SKM-1 (cell line): ENCODE measurements at regions not wholly inside any gene's neighbourhood (a gene's known extent, or its start where the extent isn't known, plus 50 kb on each side); places are given as distances from the start of the nearest gene placed in this dataset.
A peak's percentile ranks its signal among the peaks of the same experiment; 100 is the strongest.
"Not testable (repeated sequence)": the region's sequence is repeated elsewhere in the genome, so short reads cannot be mapped to it uniquely, and the experiment has no call there.

ENCODE experiments used
- DNase-seq: peaks from one replicate; lab custom pipeline; 2025; ENCODE audit not compliant: unreplicated experiment; lab: John Stamatoyannopoulos, UW

DNA sequence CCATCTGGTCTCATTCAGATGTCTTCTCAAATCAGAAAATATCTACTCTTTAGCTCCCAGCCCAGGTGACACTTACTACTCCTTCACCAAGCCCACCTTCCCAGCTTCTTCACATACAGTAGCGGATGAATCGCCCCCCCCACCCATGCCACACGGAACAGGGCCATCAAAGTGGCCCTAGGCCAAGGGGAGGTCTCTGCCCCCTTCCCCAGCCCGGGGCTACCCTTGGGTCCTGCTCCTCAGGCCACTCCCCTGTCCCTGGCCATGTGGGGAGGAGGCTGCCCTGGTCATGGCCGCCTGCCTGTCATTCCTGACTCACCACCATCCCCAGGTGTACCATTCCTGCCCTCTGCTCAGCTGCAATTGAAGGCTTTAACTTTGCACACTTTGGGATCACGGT lies 142.8 kb downstream of the NECTIN1 start:
- DNase-seq, result no peak

DNA sequence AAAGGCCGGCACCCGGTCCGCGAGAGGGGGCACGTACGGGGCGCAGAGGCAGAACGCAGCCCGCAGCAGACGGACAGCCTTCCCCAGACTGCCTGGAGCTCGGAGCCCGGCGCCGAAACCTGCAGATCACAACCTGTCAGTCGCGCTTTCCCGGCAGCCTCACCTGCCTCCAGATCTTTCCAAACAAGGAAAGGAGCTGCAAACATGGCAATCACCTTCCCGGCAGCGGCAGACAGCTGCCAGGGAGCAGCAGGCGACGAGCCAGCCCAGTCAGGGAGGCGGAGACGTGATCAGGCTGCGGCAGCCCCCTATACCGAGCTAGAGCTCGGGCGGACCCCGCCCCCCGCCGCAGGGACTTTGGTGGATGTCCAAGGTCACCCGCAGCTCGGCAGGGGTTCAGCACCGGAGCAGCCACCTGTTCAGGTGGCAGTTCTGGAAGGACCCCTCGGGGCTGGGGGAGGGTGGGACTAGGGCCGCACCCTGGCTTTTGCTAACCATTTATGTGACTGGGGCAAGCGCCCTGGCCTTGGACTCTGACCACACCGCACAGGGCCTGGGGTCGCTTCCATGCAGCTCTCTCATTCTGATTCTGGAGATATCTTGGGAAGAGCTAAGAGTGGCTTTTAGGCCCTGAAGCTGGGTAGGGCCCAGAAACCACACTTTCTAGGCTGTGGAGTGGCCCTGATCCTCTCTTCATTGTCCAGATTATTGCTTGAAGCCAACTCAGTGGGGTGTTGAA lies 143.8 kb downstream of the NECTIN1 start:
- DNase-seq, result no peak

DNA sequence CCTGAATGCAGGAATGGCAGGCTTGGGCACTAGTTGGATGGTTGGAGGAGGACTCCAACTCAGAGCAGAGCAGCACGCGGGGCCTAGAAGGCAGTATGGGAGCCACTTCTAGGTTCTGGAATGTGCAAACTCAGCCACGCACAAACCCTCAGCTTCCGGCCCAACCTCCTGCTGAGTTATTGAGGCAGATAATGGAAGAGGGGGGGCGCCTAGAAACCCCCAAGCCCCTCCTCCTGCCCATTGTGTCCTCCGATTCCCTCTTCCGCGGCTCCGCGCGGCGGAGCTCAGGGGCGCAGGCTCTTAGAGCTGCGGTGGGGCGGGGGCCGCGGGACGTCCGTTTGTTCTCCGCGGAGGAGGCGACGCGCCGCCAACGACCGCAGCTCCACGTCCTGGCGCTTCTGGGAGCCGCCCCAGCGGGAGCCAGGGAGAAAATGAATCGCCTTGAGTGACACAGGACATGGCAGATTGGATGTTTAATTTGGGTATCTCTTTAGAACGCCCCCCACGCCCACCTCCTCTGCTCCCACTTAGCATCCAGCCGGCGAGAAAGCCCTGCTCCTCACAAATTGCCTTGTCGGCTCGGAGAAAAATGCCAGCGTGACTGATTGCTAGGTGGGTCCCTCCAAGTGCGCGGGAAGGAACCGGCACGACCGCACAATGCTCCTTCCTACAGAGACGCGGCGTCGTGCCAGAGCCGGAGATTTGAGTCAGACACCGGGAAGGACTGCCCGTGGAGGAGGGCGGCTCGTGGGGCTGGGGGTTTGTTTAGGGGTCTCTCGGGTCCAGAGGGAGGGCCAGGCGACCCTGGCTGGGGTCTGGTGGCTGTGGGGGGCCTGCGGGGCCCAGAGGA lies 144.6 kb downstream of the NECTIN1 start:
- peak; percentile 47 for DNase-seq

DNA sequence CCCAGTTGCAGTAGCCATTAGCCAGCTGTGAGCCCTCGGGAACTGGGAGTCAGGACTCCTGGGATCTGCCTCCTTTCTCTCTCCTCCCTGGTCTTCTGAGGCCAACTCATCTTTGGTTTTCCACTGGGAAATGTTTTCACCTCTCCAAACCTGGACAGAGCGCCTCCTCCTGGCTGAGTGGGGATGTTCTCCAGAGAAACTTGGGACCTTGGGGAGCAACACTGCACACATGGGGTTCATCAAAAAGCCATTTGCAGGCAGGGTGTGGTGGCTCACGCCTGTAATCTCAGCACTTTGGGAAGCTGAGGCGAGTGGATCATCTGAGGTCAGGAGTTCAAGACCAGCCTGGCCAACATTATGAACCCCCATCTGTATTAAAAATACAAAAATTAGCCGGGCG lies 145.4 kb downstream of the NECTIN1 start:
- no peak for DNase-seq

DNA sequence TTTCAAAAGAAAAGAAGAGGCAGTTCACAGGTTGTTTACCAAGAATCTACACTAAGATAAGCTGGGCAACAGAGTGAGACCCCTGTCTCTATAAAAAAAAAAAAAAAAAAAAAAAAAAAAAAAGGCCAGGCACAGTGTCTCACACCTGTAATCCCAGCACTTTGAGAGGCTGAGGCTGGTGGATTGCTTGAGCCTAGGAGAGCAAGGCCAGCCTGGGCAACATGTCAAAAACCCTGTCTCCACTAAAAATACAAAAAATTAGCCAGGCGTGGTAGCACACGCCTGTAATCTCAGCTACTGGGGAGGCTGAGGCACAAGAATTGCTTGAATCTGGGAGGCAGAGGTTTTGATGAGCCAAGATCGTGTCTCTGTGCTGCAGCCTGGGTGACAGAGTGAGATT lies 147.6 kb downstream of the NECTIN1 start:
- not testable (repeated sequence) for DNase-seq

DNA sequence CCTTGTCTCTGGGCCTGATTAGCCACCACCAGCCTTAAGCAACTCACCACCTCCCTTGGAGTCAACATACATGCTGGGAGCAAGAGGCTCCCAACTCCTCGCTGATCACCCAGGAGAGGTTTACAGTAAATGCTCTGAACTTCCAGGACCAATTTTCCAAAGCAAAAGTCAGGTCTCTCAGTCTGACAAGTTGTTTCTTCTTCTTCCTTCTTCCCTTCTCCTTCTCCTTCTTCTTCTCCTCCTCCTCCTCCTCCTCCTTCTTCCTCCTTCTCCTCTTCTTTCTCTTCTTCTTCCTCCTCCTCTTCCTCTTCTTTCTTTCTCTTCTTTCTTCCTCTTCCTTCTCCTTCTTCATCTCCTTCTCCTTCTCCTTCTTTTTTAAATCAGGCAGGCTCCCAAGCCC lies 148.2 kb downstream of the NECTIN1 start:
- DNase-seq, result no peak

DNA sequence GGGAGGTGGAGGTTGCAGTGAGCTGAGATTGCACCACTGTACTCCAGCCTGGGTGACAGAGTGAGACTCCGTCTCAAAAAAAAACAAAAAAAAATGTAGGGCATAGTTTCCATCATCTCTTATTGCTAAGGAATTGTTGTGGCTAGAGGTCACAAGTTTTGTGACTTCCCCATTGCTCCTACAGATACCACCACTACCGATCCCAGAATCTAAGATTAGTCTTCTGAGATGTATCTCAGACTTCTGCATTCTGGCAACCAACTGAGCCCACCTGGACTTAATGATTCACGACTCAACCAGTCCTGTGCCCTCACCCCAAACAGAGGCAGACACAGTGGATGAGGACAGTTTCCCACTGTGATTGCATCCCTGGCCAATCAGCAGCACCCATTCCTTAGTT lies 148.9 kb downstream of the NECTIN1 start:
- no peak for DNase-seq

DNA sequence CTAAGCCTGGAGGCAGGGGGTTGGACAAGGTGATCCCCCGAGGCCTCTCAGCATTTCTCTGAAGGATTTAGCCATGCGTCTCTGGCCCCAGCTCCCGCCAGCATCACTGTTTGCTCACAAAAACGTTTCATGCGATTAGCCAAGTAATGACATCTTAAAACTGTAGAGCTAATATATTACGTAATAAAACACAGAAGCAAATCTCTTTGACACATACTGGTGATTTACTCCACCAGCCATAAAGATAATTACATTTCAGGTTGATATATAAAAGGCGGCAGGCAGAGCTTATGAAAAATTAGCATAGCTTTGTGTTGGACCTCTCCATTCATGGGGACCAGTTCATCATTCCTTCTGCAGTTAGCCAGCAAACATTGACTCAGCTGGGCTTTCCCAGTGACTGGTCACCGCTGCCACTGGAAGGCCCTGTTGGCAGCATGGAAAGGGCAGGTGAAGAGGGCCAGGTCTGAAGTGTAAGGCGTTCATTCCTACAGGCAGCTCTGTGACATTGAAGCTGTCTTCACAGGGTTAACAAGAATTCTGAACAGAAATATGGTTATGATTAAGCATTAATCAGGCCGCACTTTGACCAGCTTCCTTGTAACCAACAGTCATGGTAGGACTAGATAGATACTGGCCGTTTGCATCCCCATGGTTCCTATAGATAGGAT lies 150.3 kb downstream of the NECTIN1 start:
- no peak for DNase-seq

DNA sequence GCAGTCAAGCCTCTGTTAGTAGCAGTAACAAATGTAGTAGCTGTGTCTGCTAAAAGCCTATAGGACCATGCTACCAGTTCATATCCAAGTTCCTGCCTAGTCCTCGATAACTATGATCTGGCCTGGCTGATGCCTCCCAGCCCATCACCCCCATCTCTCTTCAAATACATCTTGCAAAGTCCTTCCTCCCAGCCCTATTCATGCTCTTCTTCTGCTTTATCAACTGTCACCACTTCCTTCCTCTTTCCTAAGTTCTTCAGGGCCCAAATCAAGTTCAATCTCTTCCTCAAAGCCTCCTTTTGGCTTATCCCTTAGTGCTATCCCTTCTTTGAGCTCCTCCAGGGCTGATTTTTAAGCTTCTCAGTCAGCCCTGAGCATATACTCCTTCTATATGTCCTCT lies 150.9 kb upstream of the THY1 start:
- peak; percentile 87 for DNase-seq

DNA sequence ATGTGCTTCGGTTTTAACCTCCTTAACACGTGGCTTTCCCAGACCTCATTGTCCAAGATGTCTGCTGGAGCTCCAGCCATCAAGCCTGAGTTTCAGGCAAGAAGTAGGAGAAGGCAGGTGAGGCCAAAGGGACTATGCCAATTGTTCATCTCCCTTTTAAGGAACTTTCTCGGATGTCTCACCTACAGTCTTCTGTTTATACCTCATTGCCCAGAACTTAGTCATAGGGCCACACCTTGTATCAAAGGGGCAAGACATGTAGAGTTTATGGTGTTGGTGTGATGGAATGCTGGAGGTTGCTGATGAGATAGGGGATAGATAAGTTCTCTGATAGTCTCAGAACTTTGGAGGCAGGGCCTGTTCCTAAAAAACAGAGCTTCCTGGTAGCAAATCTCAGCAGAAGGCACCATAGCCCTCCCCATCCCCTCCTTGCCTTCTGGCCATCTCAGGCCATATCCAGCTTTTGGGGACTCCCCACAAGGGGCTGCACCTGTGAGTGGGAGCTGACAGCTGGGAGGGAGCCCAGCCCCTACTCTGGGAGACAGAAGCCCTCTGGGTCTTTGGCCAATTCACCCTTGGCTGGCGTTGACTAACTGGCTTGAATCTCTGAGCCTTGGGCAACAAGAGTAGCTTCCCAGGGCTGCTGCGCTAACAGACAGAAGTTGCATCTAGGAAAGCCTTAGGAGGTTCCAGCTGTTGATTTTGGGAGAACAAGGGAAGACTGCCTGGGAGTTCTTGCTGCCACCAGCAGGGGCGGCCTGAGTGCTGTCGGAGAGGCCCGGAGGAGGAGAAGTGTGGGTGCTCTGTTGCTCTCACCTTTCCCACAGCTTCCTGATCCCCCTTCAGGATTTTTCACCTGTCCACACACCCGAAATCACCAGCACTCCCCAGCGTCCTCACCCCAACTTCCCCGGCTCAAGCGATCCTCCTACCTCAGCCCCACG lies 149.8 kb upstream of the THY1 start:
- DNase-seq, result no peak

DNA sequence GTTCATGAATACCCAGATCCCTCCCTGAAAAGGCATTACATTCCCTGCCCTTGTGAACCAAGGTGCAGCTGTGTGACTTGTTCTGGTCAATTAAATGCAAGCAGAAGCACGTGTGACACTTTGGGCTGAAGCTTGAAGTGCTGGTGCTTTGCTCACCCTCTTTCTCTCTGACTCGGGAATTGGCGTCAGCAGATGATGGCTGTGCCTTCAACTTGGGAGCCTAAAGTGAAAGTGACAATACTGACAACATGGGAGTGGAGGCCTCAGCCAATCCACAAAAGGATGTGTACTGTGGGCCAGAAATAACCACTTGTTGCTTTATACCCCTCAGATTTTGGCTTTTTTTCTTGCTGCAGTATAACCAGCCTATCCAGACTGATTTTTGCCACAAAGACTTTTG lies 148.3 kb upstream of the THY1 start:
- DNase-seq, result no peak

DNA sequence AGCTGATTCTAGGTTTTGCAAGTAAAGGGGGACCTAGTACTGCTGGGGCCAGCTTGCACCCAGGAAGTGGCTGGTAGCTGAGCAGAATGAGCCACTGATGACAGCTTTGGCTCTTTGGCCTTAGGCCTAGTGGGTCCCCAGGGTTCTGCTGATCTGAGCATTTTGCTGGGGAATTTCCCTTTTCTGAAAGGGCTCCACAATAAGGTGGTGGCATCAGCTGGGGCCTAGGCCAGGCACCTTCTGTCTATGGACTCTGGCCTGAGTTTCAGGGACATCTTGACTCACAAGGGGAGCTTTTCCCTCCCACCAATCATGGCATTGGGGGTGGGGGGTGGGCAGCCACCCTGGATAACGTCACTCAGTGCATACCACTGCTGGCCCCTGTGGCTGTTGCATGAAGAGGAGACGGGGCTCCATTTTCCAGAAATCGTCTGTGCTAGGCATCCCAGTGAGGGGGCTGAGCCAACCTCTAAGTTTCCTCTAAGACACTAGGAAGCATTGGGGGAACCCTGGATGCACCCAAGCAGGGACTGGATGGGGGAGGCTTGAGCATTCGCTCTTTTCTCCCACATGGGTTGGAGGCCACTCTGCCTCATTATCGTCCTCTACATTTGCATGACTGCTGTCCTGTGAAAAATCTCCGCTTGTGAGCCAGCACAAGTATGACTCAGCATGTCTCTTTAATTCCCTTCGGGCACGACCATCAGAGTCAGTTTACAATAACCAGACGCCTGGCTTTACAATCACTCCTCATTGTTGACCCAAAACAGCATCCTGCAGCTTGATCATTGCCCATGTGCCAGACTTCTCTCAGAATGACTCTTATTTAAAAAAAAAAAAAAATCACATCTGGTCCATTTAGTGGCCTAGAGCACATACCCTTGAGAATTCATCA lies 145.0 kb upstream of the THY1 start:
- DNase-seq, result no peak

DNA sequence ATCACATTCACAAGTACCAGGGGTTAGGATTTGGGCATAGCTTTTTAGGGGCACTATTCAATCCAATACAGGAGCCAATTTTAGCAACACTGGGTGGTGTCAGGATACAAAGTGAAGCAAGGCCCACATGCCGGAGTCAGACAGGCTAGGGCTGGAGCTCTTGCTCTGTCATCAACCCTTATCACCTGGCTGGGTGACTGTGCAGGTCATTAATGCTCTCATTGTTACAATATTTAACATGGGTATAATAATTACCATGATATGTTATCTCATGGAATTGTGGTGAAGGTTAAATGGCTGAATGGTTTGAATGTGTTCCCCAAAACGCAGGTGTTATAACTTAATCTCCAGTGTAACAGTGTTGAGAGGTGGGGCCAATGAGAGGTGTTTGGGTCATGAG lies 143.3 kb upstream of the THY1 start:
- DNase-seq, result no peak

DNA sequence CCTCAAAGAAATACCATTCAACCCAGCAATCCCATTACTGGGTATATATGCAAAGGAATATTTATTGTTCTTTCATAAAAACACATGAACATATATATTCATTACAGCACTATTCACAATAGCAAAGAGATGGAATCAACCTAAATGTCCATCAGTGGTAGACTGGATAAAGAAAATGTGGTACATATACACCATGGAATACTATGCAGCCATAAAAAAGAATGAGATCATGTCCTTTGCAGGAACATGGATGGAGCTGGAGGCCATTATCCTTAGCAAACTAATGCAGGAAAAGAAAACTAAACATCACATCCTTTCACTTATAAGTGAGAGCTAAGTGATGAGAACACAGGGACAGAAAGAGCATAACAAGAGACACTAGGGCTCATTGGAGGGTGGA lies 142.7 kb upstream of the THY1 start:
- not testable (repeated sequence) for DNase-seq

DNA sequence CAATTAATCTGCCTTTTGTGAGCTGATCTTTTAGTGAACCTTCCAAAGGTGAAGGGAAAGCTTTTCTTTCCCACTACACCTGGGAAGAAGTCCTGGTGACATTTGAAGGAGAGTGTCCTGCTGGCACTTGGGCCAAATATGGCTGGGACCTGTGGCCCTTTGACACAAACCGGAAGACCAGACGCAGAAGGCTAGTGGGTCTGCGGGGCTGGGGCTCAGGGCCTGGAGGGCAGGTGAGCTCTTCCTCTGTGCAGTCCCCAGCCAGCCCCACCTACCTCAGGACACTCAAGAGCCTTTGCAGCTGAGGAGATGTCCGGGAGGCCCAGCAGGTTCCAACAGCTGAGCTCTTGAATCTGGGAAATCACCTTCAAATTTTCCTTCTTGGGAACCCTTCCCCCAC lies 138.0 kb upstream of the THY1 start:
- no peak for DNase-seq

DNA sequence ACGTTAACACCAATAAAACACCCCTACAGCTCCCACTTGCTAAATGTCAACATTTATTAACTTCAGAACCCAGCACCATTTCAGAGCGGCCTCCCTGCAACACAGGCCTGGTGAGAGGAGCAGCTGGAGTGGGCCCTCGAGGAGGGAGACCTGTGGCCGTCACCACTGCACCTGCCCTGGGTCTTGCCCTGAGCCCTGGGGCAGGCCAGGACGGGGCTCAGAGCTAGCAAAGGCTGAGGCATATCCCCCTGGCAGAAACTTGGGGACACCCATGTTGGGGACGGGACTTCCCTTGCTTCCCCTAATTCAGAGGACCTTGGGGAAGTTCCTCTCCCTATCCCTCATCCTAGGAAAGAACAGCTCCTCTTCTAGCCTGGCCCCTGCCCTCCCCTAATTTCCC lies 137.3 kb upstream of the THY1 start:
- DNase-seq, result no peak

DNA sequence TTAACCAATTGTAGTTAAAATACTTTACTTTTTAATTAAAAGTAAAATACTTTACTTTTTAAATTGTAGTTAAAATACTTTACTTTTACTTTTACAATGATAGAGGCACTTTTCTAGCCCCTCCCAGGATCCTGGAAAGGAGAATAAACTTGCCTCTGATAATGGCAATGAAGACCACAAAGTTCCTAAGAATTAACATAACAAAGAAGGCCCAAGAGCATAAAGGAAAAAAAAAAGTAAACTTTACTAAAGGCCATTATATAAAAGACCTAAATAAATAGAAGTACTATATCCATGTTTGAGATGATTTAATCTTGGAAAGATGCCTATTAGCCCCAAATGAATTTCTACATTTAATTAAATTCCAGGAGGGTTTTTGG lies 129.1 kb upstream of the THY1 start:
- DNase-seq, result no peak

DNA sequence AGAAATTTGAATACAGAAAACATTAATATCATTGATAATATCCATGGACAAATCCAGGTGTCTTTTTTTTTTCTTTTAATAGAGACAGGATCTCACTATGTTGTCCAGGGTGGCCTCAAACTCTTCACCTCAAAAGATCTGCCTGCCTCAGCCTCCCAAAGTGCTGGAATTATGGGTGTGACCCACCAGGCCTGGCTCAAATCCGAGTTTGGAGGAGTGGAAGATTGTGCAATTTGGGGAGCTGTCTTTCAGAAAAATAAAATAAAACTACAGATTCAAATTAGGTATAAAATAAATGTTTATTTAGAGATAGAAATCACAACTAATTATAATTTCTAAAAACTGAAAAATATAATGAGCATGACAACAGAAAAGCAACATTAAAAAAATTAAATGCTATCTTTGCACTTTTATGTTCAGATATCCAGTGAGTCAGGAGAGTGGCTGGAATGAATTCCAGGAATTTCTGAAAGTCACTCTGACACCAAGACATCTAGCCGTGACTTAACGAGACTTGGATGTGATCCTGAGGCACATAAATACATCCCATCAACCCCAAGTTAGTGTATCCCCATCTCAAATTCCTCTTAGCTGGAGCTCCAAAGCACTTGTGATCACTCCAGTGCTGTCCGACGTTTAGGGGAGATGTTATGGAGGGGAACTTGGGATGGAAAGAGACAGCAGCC lies 128.6 kb upstream of the THY1 start:
- DNase-seq, result no peak

DNA sequence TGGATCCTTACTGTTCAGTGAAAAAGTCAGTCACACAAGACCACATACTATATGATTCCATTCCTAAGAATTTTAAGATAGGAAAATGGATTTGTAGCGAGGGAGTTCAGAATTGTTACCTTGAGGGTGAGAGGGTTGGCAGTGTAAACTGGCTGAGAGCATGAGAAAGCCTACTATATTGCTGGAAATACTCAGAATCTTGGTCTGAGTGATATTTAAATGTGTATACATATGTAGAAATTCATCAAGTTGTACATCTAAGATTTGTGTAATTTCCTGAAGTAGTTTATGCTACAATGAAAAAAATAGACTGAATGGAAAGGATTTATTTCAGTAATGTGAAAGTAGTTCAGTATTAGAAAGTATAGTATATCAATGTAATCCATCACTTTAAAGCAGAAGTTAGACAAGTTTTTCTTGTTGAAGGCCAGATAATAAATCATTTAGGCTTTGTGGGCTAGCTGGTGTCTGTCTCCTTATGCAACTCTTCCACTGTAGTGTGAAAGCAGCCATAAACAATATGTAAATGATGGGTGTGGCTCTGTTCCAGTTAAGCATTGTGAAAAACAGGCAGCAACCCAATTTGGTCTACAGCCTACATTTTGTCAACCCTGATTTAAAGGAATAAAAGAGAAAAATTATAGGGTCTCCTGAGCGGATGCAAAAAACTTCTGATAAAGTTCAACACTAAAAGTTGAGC lies 127.2 kb upstream of the THY1 start:
- no peak for DNase-seq
